ENCODE measurements at regions not wholly inside any gene's neighbourhood (a gene's known extent, or its start where the extent isn't known, plus 50 kb on each side); places are given as distances from the start of the nearest gene placed in this dataset.

- no peak overlapping the region for H3K4me3 ChIP-seq (ENCODE audit: low read depth, low read length)
- no peaks in the 10 kb centered on the region for H3K27me3 ChIP-seq (ENCODE audit: control insufficient read depth, insufficient read depth, low read length)
- no peak for TF ChIP-seq CTCF (IDR thresholded peaks at IDR 0.05; ENCODE audit: insufficient read depth, low read depth, low read length)
- POLR2A ChIA-PET = no interaction called here
- H3K36me3 ChIP-seq (ENCODE audit: control insufficient read depth, insufficient read depth, low read length) = no peaks in the 10 kb centered on the region
- DNase-seq (ENCODE audit: low read depth) = no peak
- CTCF ChIA-PET = interaction anchor here (0.9 to 1.2 kb wide), 2 partner anchors 10 to 243 kb away, joined by 3 to 4 read pairs; no protein-coding TSS in a partner anchor
Measured at GRCh38 chr6:129778793-129779192, 68.8 kb upstream of the ARHGAP18 start.

DNA sequence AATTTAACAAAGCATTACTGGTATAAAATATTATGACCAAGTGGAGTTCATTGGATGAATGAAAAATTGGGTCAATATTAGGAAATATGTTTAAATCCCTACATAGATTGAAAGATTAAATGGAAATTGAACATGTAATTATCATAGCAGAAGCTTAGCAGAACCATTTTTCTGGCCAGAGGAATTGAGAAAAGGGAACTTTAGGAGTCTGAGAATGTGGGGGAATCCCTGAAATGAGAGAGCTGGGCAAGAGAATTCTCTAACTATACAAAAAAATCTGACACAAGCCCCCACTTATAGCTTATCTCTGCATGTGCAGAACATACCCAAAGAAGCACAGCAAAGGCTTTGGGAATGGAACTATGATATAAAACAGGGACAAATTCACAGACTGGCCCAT is 67.4 kb upstream of the ARHGAP18 start:
- no peak for DNase-seq (ENCODE audit: low read depth)
- no peak for TF ChIP-seq CTCF (IDR thresholded peaks at IDR 0.05; ENCODE audit: insufficient read depth, low read depth, low read length)
- Histone ChIP-seq H3K4me3 (ENCODE audit: low read depth, low read length) (no peak overlapping the region), H3K36me3 (ENCODE audit: control insufficient read depth, insufficient read depth, low read length) (no peaks in the 10 kb centered on the region), H3K27me3 (ENCODE audit: control insufficient read depth, insufficient read depth, low read length) (no peaks in the 10 kb centered on the region)
- ChIA-PET POLR2A (no interaction called here), CTCF (interaction anchor here (0.5 to 4.2 kb wide), 7 partner anchors 9 to 183 kb away, joined by 3 to 60 read pairs (median 6); partner anchors contain the start of gene TMEM244)

- Histone ChIP-seq H3K4me3 (ENCODE audit: low read depth, low read length) (no peak overlapping the region), H3K36me3 (ENCODE audit: control insufficient read depth, insufficient read depth, low read length) (no peaks in the 10 kb centered on the region), H3K27me3 (ENCODE audit: control insufficient read depth, insufficient read depth, low read length) (no peaks in the 10 kb centered on the region)
- CTCF ChIA-PET = interaction anchor here (1.1 to 4.2 kb wide), 6 partner anchors 9 to 178 kb away, joined by 3 to 60 read pairs (median 16); partner anchors contain the start of gene TMEM244
- no peak for TF ChIP-seq CTCF (IDR thresholded peaks at IDR 0.05; ENCODE audit: insufficient read depth, low read depth, low read length)
- no peak for DNase-seq (ENCODE audit: low read depth)
- POLR2A ChIA-PET = no interaction called here
Measured at GRCh38 chr6:129776542-129777330, 66.8 kb upstream of the ARHGAP18 start.

DNA sequence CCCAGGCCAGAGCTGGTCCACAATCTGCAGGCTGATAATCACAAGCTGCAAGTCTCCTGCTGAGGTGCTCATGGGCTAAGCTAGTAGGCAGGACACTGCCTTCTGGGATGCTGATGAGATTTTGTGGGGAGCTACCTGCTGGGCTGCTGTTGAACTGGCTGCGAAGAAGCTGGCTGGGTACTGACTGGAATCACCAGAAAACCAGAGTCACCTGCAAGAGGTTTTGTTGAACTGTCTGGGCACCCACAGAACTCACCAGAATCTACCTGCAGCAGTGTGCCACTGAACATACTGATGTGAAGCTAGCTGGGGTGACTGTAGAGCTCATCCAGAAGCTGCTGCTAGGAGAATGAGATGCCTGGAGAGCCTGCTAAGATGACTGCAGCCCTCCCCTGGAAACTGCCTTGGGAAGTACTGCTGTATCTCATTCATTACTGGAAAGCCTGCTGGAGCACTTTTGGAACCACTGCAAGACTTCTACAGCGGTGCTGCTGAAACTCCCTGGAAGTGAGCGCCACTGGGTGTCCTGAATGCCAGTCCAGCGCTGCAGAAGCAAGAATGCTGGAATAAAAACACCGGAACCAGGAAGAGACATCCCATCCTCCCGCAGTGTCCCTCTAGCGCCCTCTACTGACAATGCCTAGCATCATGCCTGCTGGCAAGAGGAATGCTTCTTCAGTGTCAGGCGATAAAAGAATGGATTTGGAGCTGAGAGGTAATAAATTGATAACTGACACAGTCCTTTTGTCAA is 64.9 kb upstream of the ARHGAP18 start:
- CTCF ChIA-PET = interaction anchor here (0.6 to 4.2 kb wide), 35 partner anchors 9 to 945 kb away, joined by 3 to 60 read pairs (median 4); no protein-coding TSS in a partner anchor

More for the DNA sequence above, 64.9 kb upstream of the ARHGAP18 start:
- TF ChIP-seq CTCF (IDR thresholded peaks at IDR 0.05; ENCODE audit: insufficient read depth, low read depth, low read length) = peak; percentile 99
- Histone ChIP-seq H3K27me3 (ENCODE audit: control insufficient read depth, insufficient read depth, low read length) (no peaks in the 10 kb centered on the region), H3K36me3 (ENCODE audit: control insufficient read depth, insufficient read depth, low read length) (no peaks in the 10 kb centered on the region), H3K4me3 (ENCODE audit: low read depth, low read length) (no peak overlapping the region; the same call in 1 of the 2 replicates)
- DNase-seq (ENCODE audit: low read depth) = no peak
- POLR2A ChIA-PET = no interaction called here
